CD4-positive, alpha-beta T cell (primary cell): ENCODE measurements at regions not wholly inside any gene's neighbourhood (a gene's known extent, or its start where the extent isn't known, plus 50 kb on each side); places are given as distances from the start of the nearest gene placed in this dataset.

Experiments
- ATAC-seq: fragments of 200-7000 bp; cut with Tn5 transposase; one replicate; pipeline ENCODE4 v1.10.0; 2022; ENCODE audit warnings: mild to moderate bottlenecking; ENCODE audit not compliant: poor library complexity
- CTCF ChIA-PET: fragments of 350-600 bp; sonication (Branson Sonifier 250); formaldehyde crosslinking; loops from one replicate; lab custom pipeline; 2021; ENCODE audit warnings: antibody characterized with exemption, inconsistent platforms; lab: Charles Lee
- POLR2A ChIA-PET: fragments of 350-600 bp; sonication (Branson Sonifier 250); formaldehyde crosslinking; loops from one replicate; lab custom pipeline; 2021; ENCODE audit warnings: antibody characterized with exemption, inconsistent platforms; lab: Charles Lee
- DNase-seq, 14 experiments: peaks; one replicate each; pipeline ENCODE4 v3.0.0-alpha.2; 2013 to 2020; ENCODE audit warnings: mixed read lengths in 2 of 14
- H3K27ac ChIP-seq, 2 donors: one replicate each; pipeline versions ENCODE4 v1.5.1 to v1.7.0; 2013; ENCODE audit warnings: low read length in 2 of 2, low read depth in 1 of 2, mild to moderate bottlenecking in 1 of 2
- H3K27me3 ChIP-seq, 2 experiments: 1 replicate in 1 of 2; 2 replicates in 1 of 2; pipeline versions ENCODE4 v1.6.1 to v1.7.0; 2013; ENCODE audit warnings: low read length in 2 of 2, control low read depth in 1 of 2, mild to moderate bottlenecking in 1 of 2, moderate library complexity in 1 of 2; ENCODE audit not compliant: insufficient read depth in 2 of 2, control insufficient read depth in 1 of 2
- H3K36me3 ChIP-seq: one replicate; pipeline ENCODE4 v1.6.1; 2013; ENCODE audit warnings: low read length, control low read depth; ENCODE audit not compliant: insufficient read depth
- H3K4me1 ChIP-seq: one replicate; pipeline ENCODE4 v1.6.1; 2013; ENCODE audit warnings: low read length, control low read depth; ENCODE audit not compliant: insufficient read depth
- H3K4me3 ChIP-seq: one replicate; pipeline ENCODE4 v1.5.1; 2013; ENCODE audit warnings: mild to moderate bottlenecking, low read length, moderate library complexity
- H3K9me3 ChIP-seq, 2 experiments: 1 replicate in 1 of 2; 2 replicates in 1 of 2; pipeline versions ENCODE4 v1.6.1 to v1.7.0; 2013; ENCODE audit warnings: low read length in 2 of 2, mild to moderate bottlenecking in 2 of 2, control low read depth in 1 of 2, moderate library complexity in 1 of 2; ENCODE audit not compliant: control insufficient read depth in 1 of 2, insufficient read depth in 1 of 2
- H3K27ac Mint-ChIP-seq: one replicate; pipeline ENCODE4 v1.8.0; 2020; ENCODE audit warnings: mixed read lengths
- H3K27me3 Mint-ChIP-seq: one replicate; pipeline ENCODE4 v1.8.0; 2021; ENCODE audit warnings: mixed read lengths
- H3K36me3 Mint-ChIP-seq: one replicate; pipeline ENCODE4 v1.8.0; 2021; ENCODE audit warnings: low read depth, mixed read lengths
- H3K4me1 Mint-ChIP-seq: one replicate; pipeline ENCODE4 v1.8.0; 2021; ENCODE audit warnings: low read depth, mixed read lengths
- H3K4me3 Mint-ChIP-seq: one replicate; pipeline ENCODE4 v1.8.0; 2020; ENCODE audit warnings: mild to moderate bottlenecking, mixed read lengths
- H3K9me3 Mint-ChIP-seq: one replicate; pipeline ENCODE4 v1.8.0; 2020; ENCODE audit warnings: mixed read lengths
- intact Hi-C, 2 experiments: fragments of 100-400 bp; cut with DNase I in 1 of 2; cut with micrococcal nuclease in 1 of 2; formaldehyde crosslinking; loops; one replicate each; pipeline versions ENCODE4 v1.15.1 to v1.9.0; 2023 to 2025; cut with DNase I, micrococcal nuclease
- TF ChIP-seq, protein P1 (sequence below): fragments of 200-600 bp; IDR thresholded peaks from one replicate; pipeline ENCODE4 v1.8.0; 2022; ENCODE audit warnings: antibody characterized with exemption, mild to moderate bottlenecking

DNA sequence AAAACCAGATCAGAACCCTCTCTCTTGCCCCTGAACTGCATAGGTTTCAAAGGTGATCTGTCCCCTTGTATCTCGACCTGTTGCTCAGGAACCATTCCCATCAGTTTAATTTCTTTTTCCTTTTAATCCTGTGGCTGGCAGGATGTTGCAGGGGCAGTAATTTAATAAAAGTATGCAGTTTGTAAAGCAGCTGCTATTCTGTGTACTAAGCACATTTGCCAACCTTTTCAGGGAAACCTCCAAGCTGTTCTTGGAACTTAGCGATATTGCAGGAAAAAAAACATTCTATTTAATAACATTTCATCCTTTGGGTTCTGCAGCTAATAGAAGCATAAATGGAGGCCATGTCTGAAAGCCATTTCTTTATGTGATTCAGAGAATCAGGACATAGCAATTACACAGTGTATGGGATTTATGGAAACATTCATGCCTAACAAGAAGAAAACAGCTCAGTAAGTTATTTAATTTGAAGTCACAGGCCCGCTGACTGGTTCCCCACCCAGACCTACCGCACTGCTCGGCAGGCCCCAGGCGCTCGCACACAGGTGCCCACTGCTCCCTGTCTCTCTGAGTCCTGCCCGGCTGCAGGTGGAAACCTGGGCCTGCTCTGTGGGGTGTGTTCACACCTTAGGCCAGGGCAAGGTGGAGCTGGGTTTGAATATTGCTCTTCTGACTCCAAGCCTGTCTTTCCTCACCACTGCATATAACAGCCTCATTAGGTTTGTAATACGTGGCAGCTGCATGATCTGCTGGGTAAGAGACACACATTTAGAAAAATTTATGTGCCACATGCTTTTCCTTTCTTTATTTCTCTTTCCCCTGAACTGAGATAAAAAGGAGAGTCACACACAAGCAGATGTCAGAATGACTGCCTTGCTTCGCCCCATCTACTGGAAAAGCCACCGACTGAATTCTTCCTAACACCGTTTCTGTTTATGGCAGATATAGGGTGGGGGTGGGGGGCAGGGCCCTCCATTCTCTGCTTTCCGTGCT is 119.7 kb downstream of the SLC25A47 start:
- Histone ChIP-seq H3K27ac (no peak overlapping the region), H3K9me3 (no peaks in the 10 kb centered on the region), H3K4me3 (no peak overlapping the region), H3K27me3 (no peaks in the 10 kb centered on the region), H3K4me1 (peaks cover 9% of the 10 kb centered on the region), H3K36me3 (no peaks in the 10 kb centered on the region)
- no peak for ATAC-seq
- Mint-ChIP-seq H3K27me3 (no peaks in the 10 kb centered on the region), H3K36me3 (no peaks in the 10 kb centered on the region), H3K9me3 (no peaks in the 10 kb centered on the region), H3K4me1 (peaks cover 21% of the 10 kb centered on the region), H3K4me3 (no peak overlapping the region), H3K27ac (no peak overlapping the region)
- ChIA-PET POLR2A (no interaction called here), CTCF (interaction anchor here (1.2 kb wide), 1 partner anchor 203 kb away, joined by 3 read pairs; no protein-coding TSS in a partner anchor)
- TF ChIP-seq, protein P1, sequence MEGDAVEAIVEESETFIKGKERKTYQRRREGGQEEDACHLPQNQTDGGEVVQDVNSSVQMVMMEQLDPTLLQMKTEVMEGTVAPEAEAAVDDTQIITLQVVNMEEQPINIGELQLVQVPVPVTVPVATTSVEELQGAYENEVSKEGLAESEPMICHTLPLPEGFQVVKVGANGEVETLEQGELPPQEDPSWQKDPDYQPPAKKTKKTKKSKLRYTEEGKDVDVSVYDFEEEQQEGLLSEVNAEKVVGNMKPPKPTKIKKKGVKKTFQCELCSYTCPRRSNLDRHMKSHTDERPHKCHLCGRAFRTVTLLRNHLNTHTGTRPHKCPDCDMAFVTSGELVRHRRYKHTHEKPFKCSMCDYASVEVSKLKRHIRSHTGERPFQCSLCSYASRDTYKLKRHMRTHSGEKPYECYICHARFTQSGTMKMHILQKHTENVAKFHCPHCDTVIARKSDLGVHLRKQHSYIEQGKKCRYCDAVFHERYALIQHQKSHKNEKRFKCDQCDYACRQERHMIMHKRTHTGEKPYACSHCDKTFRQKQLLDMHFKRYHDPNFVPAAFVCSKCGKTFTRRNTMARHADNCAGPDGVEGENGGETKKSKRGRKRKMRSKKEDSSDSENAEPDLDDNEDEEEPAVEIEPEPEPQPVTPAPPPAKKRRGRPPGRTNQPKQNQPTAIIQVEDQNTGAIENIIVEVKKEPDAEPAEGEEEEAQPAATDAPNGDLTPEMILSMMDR = no peak
- intact Hi-C loops = no loop called here
- no peak for DNase-seq

DNA sequence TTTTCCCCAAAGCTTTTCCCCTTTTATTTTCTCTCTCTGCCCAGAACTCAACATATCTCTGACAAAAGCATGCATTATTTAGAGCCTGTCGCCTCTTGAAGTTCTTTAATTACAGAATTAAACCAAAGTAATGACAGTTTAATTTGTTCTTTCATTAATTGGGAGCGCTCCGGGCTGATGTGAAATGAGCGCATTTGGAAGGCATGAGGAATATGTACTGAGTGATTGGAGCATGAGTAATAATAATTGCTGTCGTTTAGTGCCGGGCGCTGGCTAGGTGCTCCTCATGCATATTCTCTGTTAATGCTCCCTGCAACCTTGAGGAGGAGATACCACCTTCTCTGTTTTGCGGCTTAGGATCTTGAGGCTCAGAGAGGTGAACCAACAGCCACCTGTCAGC is 120.5 kb downstream of the SLC25A47 start:
- ChIA-PET CTCF (no interaction called here), POLR2A (no interaction called here)
- Histone ChIP-seq H3K36me3 (no peaks in the 10 kb centered on the region), H3K27me3 (no peaks in the 10 kb centered on the region), H3K27ac (no peak overlapping the region), H3K4me3 (no peak overlapping the region), H3K4me1 (peaks cover 9% of the 10 kb centered on the region), H3K9me3 (no peaks in the 10 kb centered on the region)
- TF ChIP-seq, protein P1 = no peak
- Mint-ChIP-seq H3K27ac (no peak overlapping the region), H3K27me3 (no peaks in the 10 kb centered on the region), H3K4me3 (no peak overlapping the region), H3K9me3 (no peaks in the 10 kb centered on the region), H3K36me3 (no peaks in the 10 kb centered on the region), H3K4me1 (peaks cover 19% of the 10 kb centered on the region)
- ATAC-seq (no peak), DNase-seq (no peak)
- intact Hi-C loops = no loop called here

DNA sequence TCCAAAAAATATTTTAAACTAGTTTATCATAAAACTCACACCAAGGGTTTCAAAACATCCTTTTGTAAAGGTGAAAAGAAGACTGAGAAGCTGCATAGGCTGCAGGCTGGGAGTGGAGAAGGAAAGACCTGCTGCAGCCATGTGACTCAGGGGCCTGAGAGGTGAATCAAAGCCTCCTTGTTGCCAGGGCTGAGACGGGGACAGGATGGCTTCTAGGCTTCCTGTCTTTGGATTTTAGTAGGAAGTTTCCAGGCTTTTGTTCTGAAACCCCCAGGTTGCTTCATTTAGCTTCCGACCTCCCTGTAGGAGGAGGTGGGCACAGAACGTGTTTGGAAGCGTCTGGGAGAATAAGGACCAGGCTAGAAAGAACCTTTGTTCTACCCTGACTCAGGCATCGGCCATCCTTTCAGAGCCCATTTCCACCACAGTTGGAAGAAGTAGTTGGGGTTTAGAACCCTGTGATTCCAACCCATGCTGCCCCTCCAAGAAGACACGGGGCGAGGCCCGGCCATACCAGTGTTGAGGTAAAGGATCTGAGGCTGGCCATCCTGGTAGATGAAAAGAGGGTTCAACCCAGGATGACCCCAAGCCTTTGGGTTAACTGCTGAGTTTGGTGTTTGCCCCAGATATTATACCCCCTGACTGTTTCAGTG is 122.4 kb downstream of the SLC25A47 start:
- no peak overlapping the region for H3K27ac ChIP-seq
- no peaks in the 10 kb centered on the region for H3K9me3 Mint-ChIP-seq
- H3K27me3 ChIP-seq = no peaks in the 10 kb centered on the region
- POLR2A ChIA-PET = no interaction called here
- peaks cover 7% of the 10 kb centered on the region for H3K4me1 ChIP-seq
- no peaks in the 10 kb centered on the region for H3K9me3 ChIP-seq
- H3K36me3 Mint-ChIP-seq = no peaks in the 10 kb centered on the region
- H3K4me1 Mint-ChIP-seq = peaks cover 7% of the 10 kb centered on the region
- TF ChIP-seq, protein P1 = no peak
- CTCF ChIA-PET = no interaction called here
- no peaks in the 10 kb centered on the region for H3K27me3 Mint-ChIP-seq
- no peaks in the 10 kb centered on the region for H3K36me3 ChIP-seq
- ATAC-seq (no peak), DNase-seq (no peak)
- H3K4me3 ChIP-seq = no peak overlapping the region
- no peak overlapping the region for H3K27ac Mint-ChIP-seq
- H3K4me3 Mint-ChIP-seq = no peak overlapping the region
- intact Hi-C loops = no loop called here
